Thymus (tissue), 11 donors: ENCODE measurements at regions not wholly inside any gene's neighbourhood (a gene's known extent, or its start where the extent isn't known, plus 50 kb on each side); places are given as distances from the start of the nearest gene placed in this dataset.

Source experiments
- DNase-seq, 9 donors: peaks; one replicate each; pipeline ENCODE4 v3.0.0-alpha.2; 2013; ENCODE audit warnings: low spot score in 9 of 9, low read depth in 6 of 9, missing footprints in 1 of 9
- H3K27ac ChIP-seq, 2 donors: one replicate each; pipeline ENCODE4 v1.5.1; 2013; ENCODE audit warnings: control low read depth in 1 of 2, low read depth in 1 of 2, low read length in 1 of 2, mild to moderate bottlenecking in 1 of 2, moderate library complexity in 1 of 2
- H3K27me3 ChIP-seq, 2 donors: one replicate each; pipeline ENCODE4 v1.5.1; 2013; ENCODE audit warnings: low read length in 1 of 2; ENCODE audit not compliant: control insufficient read depth in 2 of 2, insufficient read depth in 1 of 2
- H3K36me3 ChIP-seq, 2 donors: one replicate each; pipeline ENCODE4 v1.5.1; 2013; ENCODE audit warnings: low read length in 1 of 2, mild to moderate bottlenecking in 1 of 2, moderate library complexity in 1 of 2; ENCODE audit not compliant: control insufficient read depth in 2 of 2, insufficient read depth in 2 of 2
- H3K4me1 ChIP-seq, 2 donors: one replicate each; pipeline ENCODE4 v1.5.1; 2013; ENCODE audit warnings: low read length in 2 of 2; ENCODE audit not compliant: control insufficient read depth in 2 of 2, insufficient read depth in 2 of 2
- H3K4me3 ChIP-seq, 2 donors: one replicate each; pipeline ENCODE4 v1.5.1; 2013; ENCODE audit warnings: low read length in 2 of 2, control low read depth in 1 of 2, mild to moderate bottlenecking in 1 of 2
- H3K9me3 ChIP-seq, 2 donors: one replicate each; pipeline ENCODE4 v1.5.1; 2013; ENCODE audit warnings: low read length in 1 of 2, mild to moderate bottlenecking in 1 of 2; ENCODE audit not compliant: control insufficient read depth in 2 of 2, insufficient read depth in 1 of 2
- WGBS: extraction: QIAGEN DNeasy Blood & Tissue Kit; methylation state at CpG from one replicate; pipeline ENCODE4 v1.1.7; 2013; 5-methylcytosine and 5-hydroxymethylcytosine counted together
- donor health status: healthy.

DNA sequence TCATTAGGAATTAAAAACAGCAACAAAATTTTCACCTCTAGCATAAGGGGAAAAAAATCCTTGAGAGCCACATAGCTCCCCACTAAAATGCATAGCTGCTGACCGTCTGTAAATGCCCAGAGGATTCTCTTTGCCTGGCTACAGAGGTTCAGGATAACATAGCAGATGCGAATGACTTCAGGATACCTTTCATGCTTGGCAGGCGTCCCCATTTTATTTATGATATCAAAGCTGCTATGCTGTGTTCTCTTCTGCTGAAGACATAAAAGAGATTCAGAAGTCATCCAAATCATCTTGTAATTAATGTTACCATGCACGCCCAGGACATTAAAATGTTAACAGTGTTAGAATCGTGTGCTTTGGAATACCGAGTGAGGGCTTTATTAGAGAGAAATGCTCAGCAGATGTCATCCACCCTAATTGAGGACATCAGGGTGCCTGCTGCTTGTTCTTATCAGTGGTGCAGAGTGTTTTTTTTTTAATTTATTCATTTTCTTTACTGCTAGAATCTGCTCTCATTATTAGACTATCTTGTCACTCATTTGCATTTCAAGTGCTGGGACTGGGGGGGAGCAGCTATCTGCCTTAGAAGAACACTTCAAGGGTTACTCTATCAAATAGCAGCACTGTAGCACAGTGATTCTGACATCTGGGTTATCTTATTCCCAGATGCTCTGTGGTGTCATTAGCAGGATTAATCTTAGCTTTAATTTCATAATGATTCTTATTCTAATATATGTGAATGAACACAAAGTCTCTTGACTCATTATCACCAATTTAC lies 139.5 kb downstream of the ZNF326 start:
- H3K36me3 ChIP-seq: no peaks in the 10 kb centered on the region
- 93% methylated on average over 6 of the region's 6 CpGs for WGBS
- H3K9me3 ChIP-seq: peaks cover 0 to 2% of the 10 kb centered on the region in 2 donors
- H3K27ac ChIP-seq: no peak overlapping the region
- no peaks in the 10 kb centered on the region for H3K27me3 ChIP-seq
- no peaks in the 10 kb centered on the region for H3K4me1 ChIP-seq
- no peak overlapping the region for H3K4me3 ChIP-seq
- DNase-seq: no peak

GRCh38 chr1:90133133-90133532 lies 138.2 kb downstream of the ZNF326 start:
- DNase-seq: peak in 1 of 9 donors; percentile 11
- 3% methylated on average over 2 of the region's 2 CpGs for WGBS
- no peaks in the 10 kb centered on the region for H3K9me3 ChIP-seq
- H3K4me1 ChIP-seq: no peaks in the 10 kb centered on the region
- H3K4me3 ChIP-seq: no peak overlapping the region
- H3K27ac ChIP-seq: no peak overlapping the region
- H3K36me3 ChIP-seq: no peaks in the 10 kb centered on the region
- H3K27me3 ChIP-seq: no peaks in the 10 kb centered on the region

GRCh38 chr1:90132306-90132705 lies 137.4 kb downstream of the ZNF326 start:
- no peak overlapping the region for H3K4me3 ChIP-seq
- H3K27me3 ChIP-seq: no peaks in the 10 kb centered on the region
- no peaks in the 10 kb centered on the region for H3K36me3 ChIP-seq
- 71% methylated on average over 1 of the region's 1 CpG for WGBS
- H3K9me3 ChIP-seq: no peaks in the 10 kb centered on the region
- DNase-seq: no peak
- no peaks in the 10 kb centered on the region for H3K4me1 ChIP-seq
- H3K27ac ChIP-seq: no peak overlapping the region

DNA sequence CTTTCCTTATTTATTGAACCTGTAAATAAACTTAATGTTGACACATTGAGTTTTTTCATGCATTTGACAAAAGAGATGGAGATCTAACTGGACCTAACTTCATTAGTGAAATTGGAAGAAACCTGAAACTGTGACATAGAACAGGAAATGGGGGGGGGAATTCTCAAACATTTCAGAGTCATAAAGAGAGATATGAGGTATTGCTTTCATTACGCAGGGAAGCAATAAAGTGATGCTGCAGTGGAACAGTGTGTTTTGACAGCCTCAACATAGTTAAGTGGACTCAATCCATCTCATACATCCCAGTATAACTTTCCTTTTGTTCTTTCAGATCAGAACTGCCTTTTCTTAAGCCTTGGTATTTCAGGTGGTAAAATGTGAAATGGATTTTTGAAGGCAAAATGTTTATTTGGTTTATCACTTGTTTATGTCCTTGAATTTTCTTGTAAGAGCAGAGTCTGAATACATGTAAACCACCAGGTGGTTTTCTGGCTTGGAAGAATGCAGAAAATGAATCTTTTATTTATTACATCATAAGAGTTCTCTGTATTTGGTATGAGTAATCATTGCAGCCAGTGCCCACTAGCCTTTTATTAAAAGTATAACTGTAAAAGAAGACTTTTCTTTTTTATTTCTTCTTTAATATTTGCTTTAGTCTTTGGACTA lies 132.5 kb downstream of the ZNF326 start:
- Histone ChIP-seq H3K4me1 (no peaks in the 10 kb centered on the region), H3K36me3 (no peaks in the 10 kb centered on the region), H3K4me3 (no peak overlapping the region), H3K27ac (no peak overlapping the region), H3K27me3 (no peaks in the 10 kb centered on the region), H3K9me3 (no peaks in the 10 kb centered on the region)
- DNase-seq: no peak
- WGBS: 94% methylated on average over 1 of the region's 1 CpG

- WGBS: 91% methylated on average over 5 of the region's 5 CpGs
- Histone ChIP-seq H3K4me1 (no peaks in the 10 kb centered on the region), H3K27ac (no peak overlapping the region), H3K36me3 (no peaks in the 10 kb centered on the region), H3K9me3 (no peaks in the 10 kb centered on the region), H3K27me3 (no peaks in the 10 kb centered on the region), H3K4me3 (no peak overlapping the region)
- DNase-seq: no peak
Measured at GRCh38 chr1:90126834-90127233, 131.9 kb downstream of the ZNF326 start.

GRCh38 chr1:90122654-90123340 lies 127.9 kb downstream of the ZNF326 start:
- Histone ChIP-seq H3K4me3 (no peak overlapping the region), H3K36me3 (no peaks in the 10 kb centered on the region), H3K27me3 (no peaks in the 10 kb centered on the region), H3K9me3 (no peaks in the 10 kb centered on the region), H3K27ac (no peak overlapping the region), H3K4me1 (no peaks in the 10 kb centered on the region)
- WGBS: 90% methylated on average over 4 of the region's 4 CpGs
- DNase-seq: no peak

- 24% methylated on average over 3 of the region's 3 CpGs for WGBS
Measured at GRCh38 chr1:90114521-90115141, 119.7 kb downstream of the ZNF326 start.

GRCh38 chr1:90107990-90108389 lies 113.1 kb downstream of the ZNF326 start:
- Histone ChIP-seq H3K4me3 (no peak overlapping the region), H3K27me3 (peaks cover 0 to 2% of the 10 kb centered on the region in 2 donors), H3K4me1 (no peaks in the 10 kb centered on the region), H3K9me3 (no peaks in the 10 kb centered on the region), H3K36me3 (no peaks in the 10 kb centered on the region), H3K27ac (no peak overlapping the region)
- DNase-seq: no peak
- WGBS: 56% methylated on average over 2 of the region's 2 CpGs

More at GRCh38 chr1:90114521-90115141, 119.7 kb downstream of the ZNF326 start:
- Histone ChIP-seq H3K27ac (no peak overlapping the region), H3K36me3 (no peaks in the 10 kb centered on the region), H3K4me1 (no peaks in the 10 kb centered on the region), H3K27me3 (peaks cover 0 to 3% of the 10 kb centered on the region in 2 donors), H3K4me3 (no peak overlapping the region), H3K9me3 (no peaks in the 10 kb centered on the region)
- DNase-seq: peak in 5 of 9 donors; percentile 4 to 48 (median 15)

- no peak overlapping the region for H3K27ac ChIP-seq
- WGBS: 92% methylated on average over 4 of the region's 4 CpGs
- DNase-seq: no peak
- H3K9me3 ChIP-seq: no peaks in the 10 kb centered on the region
- no peaks in the 10 kb centered on the region for H3K36me3 ChIP-seq
- no peak overlapping the region for H3K4me3 ChIP-seq
- H3K27me3 ChIP-seq: peaks cover 0 to 2% of the 10 kb centered on the region in 2 donors
- H3K4me1 ChIP-seq: no peaks in the 10 kb centered on the region
Measured at GRCh38 chr1:90106311-90106710, 111.4 kb downstream of the ZNF326 start.
